ENCODE measurements at regions not wholly inside any gene's neighbourhood (a gene's known extent, or its start where the extent isn't known, plus 50 kb on each side); places are given as distances from the start of the nearest gene placed in this dataset.

- no peak for TF ChIP-seq POLR2A (IDR thresholded peaks at IDR 0.05)
- TF ChIP-seq CTCF (IDR thresholded peaks at IDR 0.05), result no peak
- no peak for TF ChIP-seq EP300 (IDR thresholded peaks at IDR 0.05)
These were observed 203.2 kb upstream of the HHIP start for GRCh38 chr4:144442713-144443112.
